Effector memory CD8-positive, alpha-beta T cell (primary cell): ENCODE measurements at regions not wholly inside any gene's neighbourhood (a gene's known extent, or its start where the extent isn't known, plus 50 kb on each side); places are given as distances from the start of the nearest gene placed in this dataset.

ENCODE experiments used
- ATAC-seq: fragments of 150-1000 bp; cut with Tn5 transposase; replicated peaks from 2 replicates; pipeline ENCODE4 v1.10.0; 2021; ENCODE audit warnings: mild to moderate bottlenecking, moderate library complexity
- DNase-seq, 3 experiments: peaks; one replicate each; pipeline ENCODE4 v3.0.0; 2021
- H3K27ac Mint-ChIP-seq, 2 donors: one replicate each; pipeline ENCODE4 v1.8.0; 2022; ENCODE audit warnings: mild to moderate bottlenecking in 2 of 2, mixed read lengths in 2 of 2, moderate library complexity in 2 of 2
- H3K27me3 Mint-ChIP-seq, 2 donors: one replicate each; pipeline ENCODE4 v1.8.0; 2022; ENCODE audit warnings: mixed read lengths in 2 of 2
- H3K36me3 Mint-ChIP-seq: one replicate; pipeline ENCODE4 v1.8.0; 2022; ENCODE audit warnings: mild to moderate bottlenecking, moderate library complexity, mixed read lengths; ENCODE audit not compliant: insufficient read depth
- H3K4me1 Mint-ChIP-seq, 2 donors: one replicate each; pipeline ENCODE4 v1.8.0; 2022; ENCODE audit warnings: low read depth in 2 of 2, mixed read lengths in 2 of 2
- H3K4me3 Mint-ChIP-seq, 2 donors: one replicate each; pipeline ENCODE4 v1.8.0; 2022; ENCODE audit warnings: mild to moderate bottlenecking in 2 of 2, mixed read lengths in 2 of 2, moderate library complexity in 2 of 2
- H3K9me3 Mint-ChIP-seq, 2 donors: one replicate each; pipeline ENCODE4 v1.8.0; 2022; ENCODE audit warnings: mixed read lengths in 2 of 2

GRCh38 chr13:99819967-99820366 is 151.6 kb downstream of the ZIC5 start:
- H3K36me3 Mint-ChIP-seq = no peaks in the 10 kb centered on the region
- no peak for ATAC-seq
- H3K27me3 Mint-ChIP-seq = no peaks in the 10 kb centered on the region
- H3K27ac Mint-ChIP-seq = no peak overlapping the region
- H3K9me3 Mint-ChIP-seq = no peaks in the 10 kb centered on the region
- no peak overlapping the region for H3K4me3 Mint-ChIP-seq
- peaks cover 15 to 20% of the 10 kb centered on the region in 2 donors for H3K4me1 Mint-ChIP-seq
- no peak for DNase-seq

- H3K4me1 Mint-ChIP-seq = peaks cover 15 to 20% of the 10 kb centered on the region in 2 donors
- H3K9me3 Mint-ChIP-seq = no peaks in the 10 kb centered on the region
- H3K27ac Mint-ChIP-seq = peak overlapping the region in 1 of 2 donors; percentile 86
- peak overlapping the region in 1 of 2 donors; percentile 4 for H3K4me3 Mint-ChIP-seq
- no peaks in the 10 kb centered on the region for H3K36me3 Mint-ChIP-seq
- ATAC-seq = no peak
- H3K27me3 Mint-ChIP-seq = no peaks in the 10 kb centered on the region
- no peak for DNase-seq
Observed at GRCh38 chr13:99816321-99816720, 155.2 kb downstream of the ZIC5 start.

DNA sequence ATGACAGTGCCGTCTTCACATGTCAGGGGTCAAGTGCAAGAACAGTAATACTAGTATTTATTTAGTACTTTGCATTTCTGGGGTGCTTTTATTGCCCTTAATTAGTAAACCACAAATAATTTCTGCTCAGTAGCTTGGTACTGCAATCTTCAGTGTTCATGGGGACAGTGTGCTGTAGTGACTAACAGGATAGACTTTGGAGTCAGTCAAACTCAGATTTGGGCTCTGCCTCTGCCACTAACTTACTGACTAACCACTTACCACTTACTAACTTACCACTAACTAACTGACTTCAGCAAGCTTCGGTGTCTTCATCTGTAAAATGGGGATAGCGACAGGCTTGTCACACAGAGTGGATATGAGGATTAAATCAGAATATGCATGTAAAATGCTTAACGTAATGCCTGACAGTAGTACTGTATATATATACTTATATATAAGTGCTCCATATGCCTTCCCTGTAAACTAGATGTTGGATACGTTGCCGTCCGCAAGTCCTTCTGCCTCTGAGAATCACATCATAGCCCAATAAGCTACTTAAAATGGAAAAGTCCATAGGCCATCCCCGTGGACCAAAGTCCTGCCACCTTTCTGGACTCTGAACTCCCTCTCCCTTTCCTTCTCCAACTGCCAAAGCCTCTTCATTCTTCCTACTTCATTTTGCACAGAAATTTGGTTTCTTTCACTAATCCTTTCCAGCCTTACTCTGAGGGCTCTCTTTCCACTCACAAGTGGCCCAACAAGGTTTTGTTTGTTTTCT is 158.1 kb downstream of the ZIC5 start:
- no peaks in the 10 kb centered on the region for H3K9me3 Mint-ChIP-seq
- H3K4me1 Mint-ChIP-seq = peaks cover 11 to 16% of the 10 kb centered on the region in 2 donors
- no peak overlapping the region for H3K4me3 Mint-ChIP-seq
- no peaks in the 10 kb centered on the region for H3K36me3 Mint-ChIP-seq
- H3K27me3 Mint-ChIP-seq = no peaks in the 10 kb centered on the region
- H3K27ac Mint-ChIP-seq = no peak overlapping the region
- no peak for ATAC-seq
- DNase-seq = no peak

- Mint-ChIP-seq H3K27me3 (no peaks in the 10 kb centered on the region), H3K9me3 (no peaks in the 10 kb centered on the region), H3K4me3 (no peak overlapping the region), H3K27ac (no peak overlapping the region), H3K36me3 (no peaks in the 10 kb centered on the region), H3K4me1 (peaks cover 4 to 7% of the 10 kb centered on the region in 2 donors)
- ATAC-seq = no peak
- no peak for DNase-seq
Observed at GRCh38 chr13:99812625-99813024, 158.9 kb downstream of the ZIC5 start.

- Mint-ChIP-seq H3K36me3 (no peaks in the 10 kb centered on the region), H3K4me1 (no peaks in the 10 kb centered on the region), H3K27me3 (no peaks in the 10 kb centered on the region), H3K27ac (no peak overlapping the region), H3K4me3 (no peak overlapping the region), H3K9me3 (no peaks in the 10 kb centered on the region)
- ATAC-seq = no peak
- DNase-seq = no peak
Observed at GRCh38 chr13:99811067-99811700, 160.4 kb downstream of the ZIC5 start.

- H3K4me1 Mint-ChIP-seq = no peaks in the 10 kb centered on the region
- DNase-seq (no peak), ATAC-seq (no peak)
- no peaks in the 10 kb centered on the region for H3K27me3 Mint-ChIP-seq
- no peaks in the 10 kb centered on the region for H3K9me3 Mint-ChIP-seq
- no peak overlapping the region for H3K27ac Mint-ChIP-seq
- H3K36me3 Mint-ChIP-seq = no peaks in the 10 kb centered on the region
- H3K4me3 Mint-ChIP-seq = no peak overlapping the region
Observed at GRCh38 chr13:99809926-99810325, 161.6 kb downstream of the ZIC5 start.

- no peaks in the 10 kb centered on the region for H3K4me1 Mint-ChIP-seq
- H3K27me3 Mint-ChIP-seq = no peaks in the 10 kb centered on the region
- H3K27ac Mint-ChIP-seq = no peak overlapping the region
- no peak for DNase-seq
- no peaks in the 10 kb centered on the region for H3K9me3 Mint-ChIP-seq
- no peaks in the 10 kb centered on the region for H3K36me3 Mint-ChIP-seq
- ATAC-seq = no peak
- H3K4me3 Mint-ChIP-seq = no peak overlapping the region
Observed at GRCh38 chr13:99809496-99809895, 162.1 kb downstream of the ZIC5 start.

- Mint-ChIP-seq H3K9me3 (no peaks in the 10 kb centered on the region), H3K4me3 (no peak overlapping the region), H3K4me1 (no peaks in the 10 kb centered on the region), H3K27ac (no peak overlapping the region), H3K27me3 (no peaks in the 10 kb centered on the region), H3K36me3 (no peaks in the 10 kb centered on the region)
- DNase-seq (no peak), ATAC-seq (no peak)
Observed at GRCh38 chr13:99808786-99809185, 162.8 kb downstream of the ZIC5 start.

DNA sequence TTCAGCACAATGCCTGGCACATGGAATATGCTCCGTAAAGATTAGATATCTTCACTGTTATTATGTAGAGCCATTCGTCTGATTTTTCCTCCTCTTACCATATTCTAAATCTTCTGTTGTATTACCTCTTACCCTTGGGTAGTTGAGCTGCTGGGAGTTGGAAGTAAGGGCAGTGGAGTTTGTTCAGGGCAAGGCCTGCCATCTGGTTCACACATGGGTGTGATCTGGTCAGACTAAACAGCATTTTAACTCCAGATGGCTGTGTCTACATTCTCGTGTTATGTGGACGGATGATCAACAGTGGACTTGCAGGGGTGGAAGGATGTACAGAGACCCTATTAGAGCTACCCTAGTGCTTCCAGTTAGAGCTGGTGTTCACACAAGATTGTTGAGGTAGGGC is 164.9 kb downstream of the ZIC5 start:
- ATAC-seq (no peak), DNase-seq (no peak)
- Mint-ChIP-seq H3K4me1 (no peaks in the 10 kb centered on the region), H3K36me3 (no peaks in the 10 kb centered on the region), H3K27me3 (no peaks in the 10 kb centered on the region), H3K4me3 (no peak overlapping the region), H3K27ac (no peak overlapping the region), H3K9me3 (no peaks in the 10 kb centered on the region)

- DNase-seq (no peak), ATAC-seq (no peak)
- H3K9me3 Mint-ChIP-seq = no peaks in the 10 kb centered on the region
- H3K36me3 Mint-ChIP-seq = no peaks in the 10 kb centered on the region
- H3K27me3 Mint-ChIP-seq = no peaks in the 10 kb centered on the region
- H3K4me1 Mint-ChIP-seq = no peaks in the 10 kb centered on the region
- no peak overlapping the region for H3K4me3 Mint-ChIP-seq
- H3K27ac Mint-ChIP-seq = no peak overlapping the region
Observed at GRCh38 chr13:99805361-99805760, 166.2 kb downstream of the ZIC5 start.

DNA sequence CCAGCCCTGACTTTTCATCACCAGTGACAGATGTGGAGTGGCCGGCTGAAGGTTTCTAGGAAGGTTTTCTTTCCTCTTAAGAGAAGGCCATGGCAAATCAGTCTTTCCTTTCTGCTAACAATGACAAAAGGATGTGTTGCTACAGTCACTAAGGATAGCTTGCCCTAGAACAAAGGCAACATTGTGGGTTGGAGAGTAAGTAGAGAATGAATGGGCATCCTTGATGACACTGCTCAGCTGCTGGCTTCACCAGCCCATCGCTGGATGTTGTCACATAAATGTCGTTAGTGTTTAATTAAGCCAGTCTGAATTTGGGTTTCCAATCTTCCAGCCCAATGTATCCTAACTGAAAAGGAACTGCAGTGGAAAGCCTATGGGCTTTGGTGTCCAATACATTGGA is 168.4 kb downstream of the ZIC5 start:
- no peak overlapping the region for H3K27ac Mint-ChIP-seq
- H3K4me1 Mint-ChIP-seq = peaks cover 0 to 2% of the 10 kb centered on the region in 2 donors
- H3K27me3 Mint-ChIP-seq = no peaks in the 10 kb centered on the region
- H3K4me3 Mint-ChIP-seq = no peak overlapping the region
- H3K36me3 Mint-ChIP-seq = no peaks in the 10 kb centered on the region
- ATAC-seq = no peak
- H3K9me3 Mint-ChIP-seq = no peaks in the 10 kb centered on the region
- no peak for DNase-seq

GRCh38 chr13:99802416-99802815 is 169.2 kb downstream of the ZIC5 start:
- H3K27ac Mint-ChIP-seq = no peak overlapping the region
- H3K9me3 Mint-ChIP-seq = no peaks in the 10 kb centered on the region
- no peak overlapping the region for H3K4me3 Mint-ChIP-seq
- H3K27me3 Mint-ChIP-seq = no peaks in the 10 kb centered on the region
- peaks cover 0 to 2% of the 10 kb centered on the region in 2 donors for H3K4me1 Mint-ChIP-seq
- ATAC-seq (no peak), DNase-seq (no peak)
- H3K36me3 Mint-ChIP-seq = no peaks in the 10 kb centered on the region

DNA sequence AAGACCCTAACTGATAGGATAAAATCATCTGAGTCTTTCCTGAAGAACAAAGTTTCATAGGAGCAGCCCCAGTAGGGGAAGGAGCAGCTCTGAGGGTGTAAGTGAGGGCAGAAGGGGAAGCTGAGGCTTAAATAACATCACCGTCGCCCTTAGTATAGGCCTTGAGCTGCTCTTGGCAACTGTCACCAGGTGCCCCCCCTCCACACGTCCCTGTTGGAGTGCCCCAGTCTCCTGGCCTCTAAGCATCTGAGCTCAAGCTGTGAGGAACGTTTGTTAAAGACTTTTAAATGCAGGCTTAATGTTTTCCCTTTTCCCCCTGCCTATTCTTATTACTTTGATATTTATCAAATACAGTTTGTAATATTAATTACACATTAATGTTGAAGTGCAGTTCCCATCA is 170.6 kb downstream of the ZIC5 start:
- no peaks in the 10 kb centered on the region for H3K36me3 Mint-ChIP-seq

GRCh38 chr13:99800011-99800410 is 171.6 kb downstream of the ZIC5 start:
- Mint-ChIP-seq H3K9me3 (peaks cover 3 to 7% of the 10 kb centered on the region in 2 donors), H3K36me3 (no peaks in the 10 kb centered on the region), H3K4me3 (no peak overlapping the region), H3K27me3 (no peaks in the 10 kb centered on the region), H3K27ac (no peak overlapping the region), H3K4me1 (peaks cover 0 to 4% of the 10 kb centered on the region in 2 donors)
- DNase-seq = no peak
- ATAC-seq = no peak

More for the DNA sequence above, 170.6 kb downstream of the ZIC5 start:
- no peak overlapping the region for H3K27ac Mint-ChIP-seq
- H3K9me3 Mint-ChIP-seq = peaks cover 0 to 2% of the 10 kb centered on the region in 2 donors
- DNase-seq = no peak
- H3K4me3 Mint-ChIP-seq = no peak overlapping the region
- peaks cover 0 to 2% of the 10 kb centered on the region in 2 donors for H3K4me1 Mint-ChIP-seq
- no peaks in the 10 kb centered on the region for H3K27me3 Mint-ChIP-seq
- no peak for ATAC-seq
